ENCODE measurements at regions not wholly inside any gene's neighbourhood (a gene's known extent, or its start where the extent isn't known, plus 50 kb on each side); places are given as distances from the start of the nearest gene placed in this dataset.

GRCh38 chr6:88321306-88321705 is 155.2 kb upstream of the CNR1 start:
- TF ChIP-seq, protein P1, sequence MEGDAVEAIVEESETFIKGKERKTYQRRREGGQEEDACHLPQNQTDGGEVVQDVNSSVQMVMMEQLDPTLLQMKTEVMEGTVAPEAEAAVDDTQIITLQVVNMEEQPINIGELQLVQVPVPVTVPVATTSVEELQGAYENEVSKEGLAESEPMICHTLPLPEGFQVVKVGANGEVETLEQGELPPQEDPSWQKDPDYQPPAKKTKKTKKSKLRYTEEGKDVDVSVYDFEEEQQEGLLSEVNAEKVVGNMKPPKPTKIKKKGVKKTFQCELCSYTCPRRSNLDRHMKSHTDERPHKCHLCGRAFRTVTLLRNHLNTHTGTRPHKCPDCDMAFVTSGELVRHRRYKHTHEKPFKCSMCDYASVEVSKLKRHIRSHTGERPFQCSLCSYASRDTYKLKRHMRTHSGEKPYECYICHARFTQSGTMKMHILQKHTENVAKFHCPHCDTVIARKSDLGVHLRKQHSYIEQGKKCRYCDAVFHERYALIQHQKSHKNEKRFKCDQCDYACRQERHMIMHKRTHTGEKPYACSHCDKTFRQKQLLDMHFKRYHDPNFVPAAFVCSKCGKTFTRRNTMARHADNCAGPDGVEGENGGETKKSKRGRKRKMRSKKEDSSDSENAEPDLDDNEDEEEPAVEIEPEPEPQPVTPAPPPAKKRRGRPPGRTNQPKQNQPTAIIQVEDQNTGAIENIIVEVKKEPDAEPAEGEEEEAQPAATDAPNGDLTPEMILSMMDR (IDR thresholded peaks at IDR 0.05; ENCODE audit: insufficient read depth, low read length, poor library complexity, severe bottlenecking) = no peak
- no peaks in the 10 kb centered on the region for H3K27me3 ChIP-seq (ENCODE audit: control insufficient read depth, insufficient read depth, low read length)
- no peak for DNase-seq (ENCODE audit: low read depth)
- no peaks in the 10 kb centered on the region for H3K36me3 ChIP-seq (ENCODE audit: control insufficient read depth, insufficient read depth, low read length)
- H3K4me3 ChIP-seq (ENCODE audit: low read depth, low read length) = no peak overlapping the region

DNA sequence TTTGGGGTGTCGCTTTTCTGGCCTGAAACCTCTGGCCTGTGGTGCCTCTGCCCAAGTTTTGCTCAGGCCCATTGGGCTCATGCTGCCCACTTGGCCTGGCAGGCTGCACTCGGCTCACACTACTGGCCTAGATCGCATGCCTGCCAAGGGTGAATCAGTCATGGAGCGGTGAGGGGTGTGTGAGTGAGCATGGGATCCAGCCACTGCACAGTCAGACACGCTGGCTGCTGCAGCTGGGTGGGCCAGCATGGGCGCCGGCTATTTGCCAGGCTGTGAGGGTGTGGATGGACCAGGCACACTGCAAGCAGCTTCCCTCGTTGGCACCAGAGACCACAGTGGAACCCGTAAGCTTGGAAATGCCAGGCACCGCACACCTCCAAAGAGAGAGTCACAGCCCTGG is 145.4 kb upstream of the CNR1 start:
- Histone ChIP-seq H3K4me3 (ENCODE audit: low read depth, low read length) (no peak overlapping the region), H3K36me3 (ENCODE audit: control insufficient read depth, insufficient read depth, low read length) (no peaks in the 10 kb centered on the region), H3K27me3 (ENCODE audit: control insufficient read depth, insufficient read depth, low read length) (no peaks in the 10 kb centered on the region)
- DNase-seq (ENCODE audit: low read depth) = no peak
- TF ChIP-seq, protein P1 (IDR thresholded peaks at IDR 0.05; ENCODE audit: insufficient read depth, low read length, poor library complexity, severe bottlenecking) = no peak

- H3K36me3 ChIP-seq (ENCODE audit: control insufficient read depth, insufficient read depth, low read length) = no peaks in the 10 kb centered on the region
- H3K4me3 ChIP-seq (ENCODE audit: low read depth, low read length) = no peak overlapping the region
- H3K27me3 ChIP-seq (ENCODE audit: control insufficient read depth, insufficient read depth, low read length) = no peaks in the 10 kb centered on the region
- TF ChIP-seq, protein P1 (IDR thresholded peaks at IDR 0.05; ENCODE audit: insufficient read depth, low read length, poor library complexity, severe bottlenecking) = no peak
- DNase-seq (ENCODE audit: low read depth) = no peak
Measured at GRCh38 chr6:88304520-88304919, 138.4 kb upstream of the CNR1 start.

- no peak for DNase-seq (ENCODE audit: low read depth)
- no peaks in the 10 kb centered on the region for H3K27me3 ChIP-seq (ENCODE audit: control insufficient read depth, insufficient read depth, low read length)
- H3K36me3 ChIP-seq (ENCODE audit: control insufficient read depth, insufficient read depth, low read length) = no peaks in the 10 kb centered on the region
- TF ChIP-seq, protein P1 (IDR thresholded peaks at IDR 0.05; ENCODE audit: insufficient read depth, low read length, poor library complexity, severe bottlenecking) = no peak
- H3K4me3 ChIP-seq (ENCODE audit: low read depth, low read length) = no peak overlapping the region
Measured at GRCh38 chr6:88302769-88303225, 136.7 kb upstream of the CNR1 start.

DNA sequence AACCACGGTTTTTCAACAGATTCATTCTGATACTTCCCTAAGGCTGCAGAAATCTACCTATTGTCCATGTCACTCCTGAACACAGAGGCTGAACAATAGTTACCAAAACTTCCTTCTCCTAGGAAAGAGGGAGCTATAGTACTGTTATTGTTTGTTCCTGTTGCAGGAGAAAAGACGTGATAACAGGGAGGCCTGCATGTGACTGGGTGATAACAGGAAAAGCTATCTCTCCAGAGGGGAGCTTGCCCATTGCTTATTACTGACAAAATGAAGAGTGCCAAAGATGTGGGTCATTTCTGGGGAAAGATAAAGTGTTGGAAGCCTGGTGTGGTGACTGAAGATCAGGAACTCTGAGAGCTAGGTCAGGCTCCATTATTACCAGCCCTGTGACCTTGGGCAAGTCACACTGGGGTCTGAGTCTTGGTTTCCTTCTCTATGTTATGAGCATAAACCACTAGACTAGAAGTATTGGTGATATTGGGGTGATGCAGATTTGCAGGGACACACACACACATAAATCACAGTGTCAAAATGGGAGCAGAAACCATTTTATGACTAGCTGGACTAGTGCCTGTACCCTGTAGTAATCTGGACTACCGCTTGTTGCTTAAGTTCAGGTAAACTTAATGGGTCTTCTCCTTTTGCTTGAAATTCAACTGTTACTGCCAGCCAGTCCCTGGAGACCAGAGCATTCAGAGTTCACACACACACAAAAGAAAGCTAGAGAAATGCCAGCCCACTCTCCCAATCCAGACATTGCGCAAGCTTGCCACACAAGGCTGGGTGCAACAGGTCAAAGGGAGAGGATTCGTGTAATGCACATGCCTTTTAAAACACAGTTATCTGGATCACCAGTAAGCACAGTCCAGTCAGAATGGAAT is 136.0 kb upstream of the CNR1 start:
- no peak overlapping the region for H3K4me3 ChIP-seq (ENCODE audit: low read depth, low read length)
- no peaks in the 10 kb centered on the region for H3K36me3 ChIP-seq (ENCODE audit: control insufficient read depth, insufficient read depth, low read length)
- DNase-seq (ENCODE audit: low read depth) = no peak
- H3K27me3 ChIP-seq (ENCODE audit: control insufficient read depth, insufficient read depth, low read length) = no peaks in the 10 kb centered on the region
- TF ChIP-seq, protein P1 (IDR thresholded peaks at IDR 0.05; ENCODE audit: insufficient read depth, low read length, poor library complexity, severe bottlenecking) = no peak

Measured in kidney epithelial cell (primary cell).